ENCODE measurements at regions not wholly inside any gene's neighbourhood (a gene's known extent, or its start where the extent isn't known, plus 50 kb on each side); places are given as distances from the start of the nearest gene placed in this dataset.

GRCh38 chr12:84348582-84348981 lies 564.0 kb downstream of the SLC6A15 start:
- TF ChIP-seq POLR2AphosphoS5 (IDR thresholded peaks at IDR 0.05; ENCODE audit: low read depth, low read length) (no peak), TAF1 (IDR thresholded peaks at IDR 0.05; ENCODE audit: borderline replicate concordance, insufficient read depth, low read length) (no peak), REST (IDR thresholded peaks at IDR 0.05; ENCODE audit: insufficient read depth in 1 of 2, low read depth in 2 of 2, low read length in 2 of 2) (no peak), FOXP2 (optimal IDR thresholded peaks at IDR 0.05; ENCODE audit: borderline replicate concordance, extremely low read depth, extremely low read length, insufficient read depth) (no peak), SIN3A (IDR thresholded peaks at IDR 0.05; ENCODE audit: borderline replicate concordance, insufficient read depth, low read length) (no peak)

- no peak for TF ChIP-seq POLR2AphosphoS5 (IDR thresholded peaks at IDR 0.05; ENCODE audit: low read depth, low read length)
- TF ChIP-seq SIN3A (IDR thresholded peaks at IDR 0.05; ENCODE audit: borderline replicate concordance, insufficient read depth, low read length) = no peak
- no peak for TF ChIP-seq REST (IDR thresholded peaks at IDR 0.05; ENCODE audit: insufficient read depth in 1 of 2, low read depth in 2 of 2, low read length in 2 of 2)
- TF ChIP-seq FOXP2 (optimal IDR thresholded peaks at IDR 0.05; ENCODE audit: borderline replicate concordance, extremely low read depth, extremely low read length, insufficient read depth) = no peak
- TF ChIP-seq TAF1 (IDR thresholded peaks at IDR 0.05; ENCODE audit: borderline replicate concordance, insufficient read depth, low read length) = no peak
These were observed 571.0 kb downstream of the SLC6A15 start for GRCh38 chr12:84341467-84342193.

- TF ChIP-seq SIN3A (IDR thresholded peaks at IDR 0.05; ENCODE audit: borderline replicate concordance, insufficient read depth, low read length) (no peak), POLR2AphosphoS5 (IDR thresholded peaks at IDR 0.05; ENCODE audit: low read depth, low read length) (no peak), REST (IDR thresholded peaks at IDR 0.05; ENCODE audit: insufficient read depth in 1 of 2, low read depth in 2 of 2, low read length in 2 of 2) (no peak), FOXP2 (optimal IDR thresholded peaks at IDR 0.05; ENCODE audit: borderline replicate concordance, extremely low read depth, extremely low read length, insufficient read depth) (no peak), TAF1 (IDR thresholded peaks at IDR 0.05; ENCODE audit: borderline replicate concordance, insufficient read depth, low read length) (no peak)
These were observed 576.4 kb downstream of the SLC6A15 start for GRCh38 chr12:84336231-84336630.

- TF ChIP-seq TAF1 (IDR thresholded peaks at IDR 0.05; ENCODE audit: borderline replicate concordance, insufficient read depth, low read length) (no peak), FOXP2 (optimal IDR thresholded peaks at IDR 0.05; ENCODE audit: borderline replicate concordance, extremely low read depth, extremely low read length, insufficient read depth) (no peak), SIN3A (IDR thresholded peaks at IDR 0.05; ENCODE audit: borderline replicate concordance, insufficient read depth, low read length) (no peak), POLR2AphosphoS5 (IDR thresholded peaks at IDR 0.05; ENCODE audit: low read depth, low read length) (no peak), REST (IDR thresholded peaks at IDR 0.05; ENCODE audit: insufficient read depth in 1 of 2, low read depth in 2 of 2, low read length in 2 of 2) (no peak)
These were observed 582.7 kb downstream of the SLC6A15 start for GRCh38 chr12:84329938-84330337.

Data from PFSK-1 (cell line).